ENCODE measurements at regions not wholly inside any gene's neighbourhood (a gene's known extent, or its start where the extent isn't known, plus 50 kb on each side); places are given as distances from the start of the nearest gene placed in this dataset.

DNA sequence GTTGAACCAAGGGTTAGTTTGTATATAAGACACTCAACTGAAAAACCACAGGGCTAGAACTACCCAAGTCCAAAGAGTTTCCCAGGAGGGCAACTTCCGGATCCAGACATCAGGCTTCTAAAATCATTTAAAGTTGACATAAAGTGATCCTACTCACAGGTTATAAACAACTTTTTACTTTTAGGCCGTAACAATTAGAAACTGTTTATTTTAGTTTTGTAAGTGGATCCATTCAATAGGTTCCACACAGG lies 454.6 kb downstream of the MEIS1 start:
- no peak for TF ChIP-seq HDGF (IDR thresholded peaks at IDR 0.05; ENCODE audit: borderline replicate concordance)
- TF ChIP-seq ZNF384 (IDR thresholded peaks at IDR 0.05) = no peak
- no peak for TF ChIP-seq ELF4 (IDR thresholded peaks at IDR 0.05)

Measured in HEK293T (cell line).